ENCODE measurements at regions not wholly inside any gene's neighbourhood (a gene's known extent, or its start where the extent isn't known, plus 50 kb on each side); places are given as distances from the start of the nearest gene placed in this dataset.

DNA sequence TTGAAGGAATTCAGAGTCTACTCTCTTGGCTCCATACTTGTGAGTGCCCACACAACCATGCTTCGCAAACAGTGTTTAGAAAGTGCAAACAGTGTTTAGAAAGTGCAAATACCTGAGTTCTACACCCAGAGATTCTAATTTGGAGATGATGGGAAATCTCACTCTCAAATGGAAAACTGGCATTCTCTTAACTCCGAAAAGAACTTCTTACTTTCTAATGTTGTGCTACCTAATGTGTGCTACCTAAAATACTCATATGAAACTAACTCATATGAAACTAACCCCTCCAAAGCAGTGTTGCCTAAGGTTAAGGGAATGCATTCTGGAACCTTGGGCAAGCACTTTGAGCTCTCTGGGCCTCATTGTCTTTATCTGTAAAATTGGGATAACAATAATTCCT is 55.5 kb upstream of the ZNF366 start:
- no peak overlapping the region for H3K27ac Mint-ChIP-seq
- no peak for ATAC-seq (ENCODE audit: low read depth)
- no peaks in the 10 kb centered on the region for H3K36me3 Mint-ChIP-seq
- H3K27me3 Mint-ChIP-seq: peaks cover 9% of the 10 kb centered on the region
- no peaks in the 10 kb centered on the region for H3K9me3 Mint-ChIP-seq
- DNase-seq (ENCODE audit: low spot score in 2 of 2): no peak
- no peak overlapping the region for H3K4me3 Mint-ChIP-seq
- H3K4me1 Mint-ChIP-seq: no peaks in the 10 kb centered on the region

DNA sequence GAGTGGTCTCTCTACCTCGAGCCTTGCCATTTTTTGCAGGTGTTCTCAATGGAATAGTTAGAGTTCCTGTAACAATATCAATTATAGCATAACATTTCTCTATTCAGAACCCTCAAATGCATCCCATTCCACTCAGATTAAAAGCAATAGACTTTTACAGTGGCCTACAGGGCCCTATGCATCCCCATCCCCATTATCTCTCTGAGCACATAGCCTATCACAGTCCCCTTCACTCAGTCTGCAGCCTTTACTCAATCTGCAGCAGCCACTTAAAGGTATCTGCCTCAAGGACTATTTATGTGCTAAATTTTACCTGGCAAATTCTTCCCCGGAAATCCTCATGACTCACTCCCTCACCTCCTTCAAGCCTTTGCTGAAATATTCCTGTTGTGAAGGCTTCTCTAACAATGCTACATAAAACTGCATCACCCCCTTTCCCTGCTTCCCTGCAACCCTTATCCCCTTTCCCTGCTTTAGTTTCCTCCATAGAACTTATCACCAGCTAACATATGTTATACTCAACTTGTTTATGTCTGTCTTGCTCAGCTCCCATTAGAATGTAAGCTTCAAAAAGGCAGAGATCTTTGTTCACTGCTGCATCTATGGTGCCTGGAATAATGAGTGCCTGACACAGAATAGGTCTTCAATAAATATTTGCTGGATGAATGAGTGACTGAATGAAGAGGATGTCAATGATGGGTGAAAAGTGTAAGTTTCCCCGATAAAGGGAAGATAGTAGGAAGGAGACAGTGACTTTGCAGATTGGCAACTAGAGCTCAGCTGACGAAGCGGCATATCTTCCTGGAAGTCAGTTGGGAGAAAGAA is 54.1 kb upstream of the ZNF366 start:
- peaks cover 7% of the 10 kb centered on the region for H3K4me1 Mint-ChIP-seq
- DNase-seq (ENCODE audit: low spot score in 2 of 2): no peak
- no peak overlapping the region for H3K27ac Mint-ChIP-seq
- peaks cover 5% of the 10 kb centered on the region for H3K27me3 Mint-ChIP-seq
- H3K36me3 Mint-ChIP-seq: no peaks in the 10 kb centered on the region
- no peak overlapping the region for H3K4me3 Mint-ChIP-seq
- H3K9me3 Mint-ChIP-seq: no peaks in the 10 kb centered on the region
- ATAC-seq (ENCODE audit: low read depth): no peak

DNA sequence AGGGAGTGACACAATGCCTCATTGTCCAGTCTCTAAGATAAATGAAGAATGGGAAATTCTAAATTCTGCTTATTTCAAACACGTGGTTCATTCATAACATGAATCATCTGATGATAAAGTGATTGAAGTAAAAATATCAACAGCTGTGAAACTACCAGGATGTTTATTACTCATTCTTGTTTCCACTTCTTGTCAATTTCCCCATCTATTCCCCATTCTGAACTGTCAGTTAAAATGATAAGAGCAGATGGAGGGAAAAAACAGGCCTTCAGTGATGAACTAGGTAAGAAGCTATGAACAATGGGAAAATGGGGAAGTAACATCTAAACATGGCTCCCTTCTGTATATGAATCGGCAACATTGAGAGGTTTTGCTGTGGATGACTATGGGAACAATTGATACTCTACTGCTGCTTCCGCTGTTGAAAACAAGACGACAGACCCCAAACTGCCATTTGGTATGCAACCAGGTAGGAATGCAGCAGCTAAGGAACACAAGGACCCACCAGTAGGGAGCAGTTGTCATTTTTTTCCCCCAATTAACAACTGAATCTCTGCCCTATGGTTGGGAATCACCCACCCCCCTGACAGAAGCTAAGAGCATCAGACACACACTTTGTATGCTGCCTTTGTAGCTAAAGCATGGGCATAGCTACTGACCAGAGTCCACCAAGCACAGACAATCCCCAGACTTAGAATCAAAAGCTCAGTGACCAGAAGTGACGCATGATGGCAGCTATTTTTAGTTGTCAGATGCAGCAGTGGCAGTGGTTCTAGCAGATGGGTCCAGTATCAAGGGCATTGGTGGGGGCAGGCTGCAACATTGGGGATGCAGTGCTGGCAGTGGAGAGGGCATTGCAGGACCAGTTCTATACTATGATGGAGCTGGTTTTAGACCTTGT is 52.9 kb upstream of the ZNF366 start:
- Mint-ChIP-seq H3K9me3 (no peaks in the 10 kb centered on the region), H3K4me1 (peaks cover 11% of the 10 kb centered on the region), H3K4me3 (no peak overlapping the region), H3K36me3 (no peaks in the 10 kb centered on the region), H3K27ac (no peak overlapping the region), H3K27me3 (peaks cover 5% of the 10 kb centered on the region)
- DNase-seq (ENCODE audit: low spot score in 2 of 2): no peak
- no peak for ATAC-seq (ENCODE audit: low read depth)

DNA sequence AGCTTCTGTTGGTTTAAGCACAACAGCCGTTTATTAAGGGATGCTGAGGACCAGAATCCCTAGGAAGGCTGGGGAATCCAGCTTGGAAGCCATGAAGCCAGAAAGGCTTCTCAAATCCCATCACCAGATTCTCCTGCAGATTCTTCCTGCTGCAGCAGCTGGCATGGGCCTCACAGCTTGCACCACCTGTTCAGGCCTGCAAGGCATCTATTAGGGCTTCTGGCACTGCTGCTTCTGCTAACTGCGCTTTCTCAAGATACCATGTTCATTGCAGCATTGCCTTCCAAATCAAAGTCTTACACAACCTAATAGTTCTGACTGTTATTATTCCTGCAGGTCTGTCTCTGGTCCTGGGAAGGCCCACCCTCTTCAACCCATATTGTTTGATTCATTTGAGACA is 51.2 kb upstream of the ZNF366 start:
- H3K4me1 Mint-ChIP-seq: peaks cover 13% of the 10 kb centered on the region
- no peak overlapping the region for H3K4me3 Mint-ChIP-seq
- ATAC-seq (ENCODE audit: low read depth): no peak
- H3K9me3 Mint-ChIP-seq: no peaks in the 10 kb centered on the region
- H3K27ac Mint-ChIP-seq: no peak overlapping the region
- H3K27me3 Mint-ChIP-seq: peaks cover 4% of the 10 kb centered on the region
- DNase-seq (ENCODE audit: low spot score in 2 of 2): no peak
- H3K36me3 Mint-ChIP-seq: no peaks in the 10 kb centered on the region

DNA sequence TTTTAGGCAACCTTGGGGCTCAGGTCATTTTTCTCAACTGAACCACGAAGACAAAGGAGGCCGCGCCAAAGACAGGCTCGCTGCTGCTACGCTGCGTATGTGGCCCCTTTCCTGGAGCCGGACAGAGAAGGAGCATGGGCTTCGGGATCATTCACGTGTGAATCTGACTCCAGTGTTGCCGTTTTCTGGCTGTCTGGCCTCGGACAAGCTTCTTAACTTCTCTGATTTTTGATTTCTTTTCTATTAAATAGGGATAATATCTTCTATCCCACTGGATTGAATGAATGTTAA is 50.8 kb upstream of the ZNF366 start:
- H3K27me3 Mint-ChIP-seq: peaks cover 8% of the 10 kb centered on the region
- no peaks in the 10 kb centered on the region for H3K9me3 Mint-ChIP-seq
- H3K27ac Mint-ChIP-seq: no peak overlapping the region
- H3K4me1 Mint-ChIP-seq: peaks cover 13% of the 10 kb centered on the region
- DNase-seq (ENCODE audit: low spot score in 2 of 2) (no peak), ATAC-seq (ENCODE audit: low read depth) (no peak)
- no peaks in the 10 kb centered on the region for H3K36me3 Mint-ChIP-seq
- no peak overlapping the region for H3K4me3 Mint-ChIP-seq

DNA sequence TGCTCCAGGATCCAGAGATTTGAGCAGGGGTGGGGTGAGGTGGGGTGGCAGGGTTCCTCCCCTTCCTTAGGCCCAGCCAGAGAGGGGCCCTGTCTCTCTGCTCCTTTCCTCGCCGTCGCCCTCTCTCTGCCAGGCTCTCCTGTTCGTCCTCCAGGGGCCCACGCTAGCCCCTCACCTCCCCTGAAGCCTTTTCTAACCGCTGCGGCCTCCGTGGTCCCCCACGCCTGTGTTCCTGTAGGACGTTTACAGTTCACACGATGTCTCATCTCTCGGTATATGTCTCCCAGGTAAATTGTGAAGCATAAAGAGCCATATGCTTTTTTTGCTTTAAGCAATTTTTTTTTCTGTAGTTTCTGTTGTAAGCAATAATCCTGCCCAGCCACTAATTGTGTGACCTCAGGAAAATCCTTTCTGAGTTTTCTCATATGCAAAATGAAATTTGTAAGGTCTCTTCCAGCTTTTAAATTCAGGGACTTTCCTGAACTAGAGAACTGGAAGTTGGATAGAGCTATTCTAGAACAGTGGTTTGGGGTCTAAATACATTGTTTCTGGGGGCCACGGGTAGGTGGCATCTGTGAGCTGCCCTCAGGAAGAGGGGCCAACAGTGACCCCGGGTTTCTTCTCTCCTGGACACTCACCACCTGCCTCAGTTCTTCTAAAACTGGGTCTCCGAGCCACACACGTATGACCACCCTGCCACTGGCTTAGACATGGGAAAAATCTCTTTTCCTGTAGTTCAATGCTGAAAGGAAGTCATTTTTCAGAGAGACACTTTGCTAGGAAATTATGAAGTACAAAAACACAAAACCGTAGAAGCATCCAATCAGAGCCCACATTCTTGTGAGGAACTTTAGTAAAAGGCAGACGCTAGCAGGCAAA is 50.2 kb upstream of the ZNF366 start:
- Mint-ChIP-seq H3K9me3 (no peaks in the 10 kb centered on the region), H3K4me1 (peaks cover 13% of the 10 kb centered on the region), H3K36me3 (no peaks in the 10 kb centered on the region), H3K27ac (peak overlapping the region; percentile 13), H3K4me3 (peak overlapping the region; percentile 87), H3K27me3 (peaks cover 9% of the 10 kb centered on the region)
- ATAC-seq (ENCODE audit: low read depth): peak; percentile 18
- DNase-seq (ENCODE audit: low spot score in 2 of 2): no peak
